ENCODE measurements at regions not wholly inside any gene's neighbourhood (a gene's known extent, or its start where the extent isn't known, plus 50 kb on each side); places are given as distances from the start of the nearest gene placed in this dataset.
A peak's percentile ranks its signal among the peaks of the same experiment; 100 is the strongest.

DNA sequence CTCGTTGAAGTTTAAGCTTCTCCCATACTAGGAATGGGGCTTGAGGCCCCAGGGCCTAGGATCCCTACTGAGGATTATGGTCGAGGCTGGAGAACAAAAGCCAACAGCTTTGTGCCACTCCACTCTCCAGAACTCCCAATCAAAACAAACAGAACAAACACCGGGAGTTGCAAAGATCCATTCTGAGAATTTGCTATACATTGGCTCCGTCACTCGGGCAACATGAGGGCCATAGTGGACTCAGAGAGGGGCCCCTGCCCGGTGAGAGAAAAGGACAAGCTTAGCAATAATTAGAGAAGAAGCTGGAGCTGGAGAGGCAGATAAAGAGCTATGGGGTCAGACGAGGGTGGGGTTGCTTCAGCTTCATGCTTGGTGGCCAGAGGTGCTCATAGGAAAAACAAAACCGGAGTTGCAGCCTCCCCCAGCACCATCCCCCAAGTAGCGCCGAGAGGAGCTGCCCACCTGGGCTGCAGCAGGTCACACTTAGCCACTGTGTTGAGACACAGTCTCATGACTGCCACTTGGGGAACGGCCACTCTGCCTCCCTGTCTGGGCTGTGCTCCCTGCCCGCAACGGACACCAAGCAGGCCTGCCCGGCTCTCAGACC is 142.3 kb upstream of the HAAO start:
- TF ChIP-seq CTCF (IDR thresholded peaks at IDR 0.05; ENCODE audit: low read depth, low read length), result no peak

GRCh38 chr2:42933824-42934254 is 141.5 kb upstream of the HAAO start:
- no peak for TF ChIP-seq CTCF (IDR thresholded peaks at IDR 0.05; ENCODE audit: low read depth, low read length)
- no peaks in the 10 kb centered on the region for H3K27me3 ChIP-seq (ENCODE audit: insufficient read depth, low read depth, severe bottlenecking)
- no peak for DNase-seq
- H3K27ac ChIP-seq, result no peak overlapping the region
- no peaks in the 10 kb centered on the region for H3K36me3 ChIP-seq
- no peaks in the 10 kb centered on the region for H3K9me3 ChIP-seq (ENCODE audit: severe bottlenecking)
- H3K4me3 ChIP-seq (ENCODE audit: low read depth, low read length), result no peak overlapping the region

More for the DNA sequence above, 142.3 kb upstream of the HAAO start:
- no peak for DNase-seq
- peak overlapping the region; percentile 12; the same call in 1 of the 2 replicates for H3K27ac ChIP-seq
- H3K4me3 ChIP-seq (ENCODE audit: low read depth, low read length), result no peak overlapping the region
- H3K9me3 ChIP-seq (ENCODE audit: severe bottlenecking), result no peaks in the 10 kb centered on the region
- H3K36me3 ChIP-seq, result no peaks in the 10 kb centered on the region
- no peaks in the 10 kb centered on the region for H3K27me3 ChIP-seq (ENCODE audit: insufficient read depth, low read depth, severe bottlenecking)

DNA sequence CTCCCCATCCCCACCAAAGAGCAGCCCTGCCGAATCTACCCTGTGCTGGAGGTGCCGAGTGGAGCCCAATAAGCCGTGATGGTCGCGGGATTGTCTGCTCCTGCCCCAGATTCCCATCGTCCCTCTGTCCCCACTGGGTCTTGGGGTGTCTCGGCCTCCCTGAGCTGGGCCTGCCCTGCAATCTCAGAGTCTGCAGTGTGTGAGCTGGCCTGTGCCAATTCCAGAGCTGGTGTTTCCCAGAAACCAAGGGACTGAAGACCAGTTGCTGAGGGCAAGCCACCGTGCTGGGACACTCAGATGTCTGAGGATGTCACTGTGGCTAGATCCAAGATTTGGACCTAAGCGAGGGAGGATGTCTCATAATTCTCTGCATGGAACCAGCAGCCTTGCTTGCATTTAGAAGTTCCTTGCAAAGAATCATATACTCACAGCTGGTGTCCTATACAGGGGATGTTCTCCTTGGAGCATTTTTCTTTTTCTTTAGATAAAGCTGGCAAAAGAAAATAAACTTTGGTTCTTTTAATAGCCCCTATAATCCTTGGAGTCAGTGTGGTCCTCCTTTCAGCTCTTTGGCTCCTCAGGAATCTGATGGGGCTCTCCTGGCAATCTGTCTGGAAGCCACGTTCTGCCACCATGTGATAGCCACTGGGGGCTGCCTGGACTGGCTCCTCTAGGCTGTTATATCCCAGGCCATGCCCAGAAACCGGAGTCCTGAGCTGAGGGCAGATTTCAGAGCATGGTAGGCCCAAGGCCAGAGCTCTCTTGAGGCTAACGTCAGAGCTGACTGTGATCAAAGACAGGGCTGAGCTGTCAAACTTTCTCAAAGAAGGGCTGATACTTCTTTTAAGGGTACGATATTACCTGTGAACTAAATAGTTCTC is 140.1 kb upstream of the HAAO start:
- no peak for TF ChIP-seq CTCF (IDR thresholded peaks at IDR 0.05; ENCODE audit: low read depth, low read length)
- H3K27ac ChIP-seq, result peak overlapping the region; percentile 82

GRCh38 chr2:42931818-42932195 is 139.4 kb upstream of the HAAO start:
- DNase-seq, result peak; percentile 80

More for the DNA sequence above, 140.1 kb upstream of the HAAO start:
- no peaks in the 10 kb centered on the region for H3K27me3 ChIP-seq (ENCODE audit: insufficient read depth, low read depth, severe bottlenecking)
- H3K9me3 ChIP-seq (ENCODE audit: severe bottlenecking), result no peaks in the 10 kb centered on the region
- no peak for DNase-seq
- H3K4me3 ChIP-seq (ENCODE audit: low read depth, low read length), result no peak overlapping the region
- H3K36me3 ChIP-seq, result no peaks in the 10 kb centered on the region

DNA sequence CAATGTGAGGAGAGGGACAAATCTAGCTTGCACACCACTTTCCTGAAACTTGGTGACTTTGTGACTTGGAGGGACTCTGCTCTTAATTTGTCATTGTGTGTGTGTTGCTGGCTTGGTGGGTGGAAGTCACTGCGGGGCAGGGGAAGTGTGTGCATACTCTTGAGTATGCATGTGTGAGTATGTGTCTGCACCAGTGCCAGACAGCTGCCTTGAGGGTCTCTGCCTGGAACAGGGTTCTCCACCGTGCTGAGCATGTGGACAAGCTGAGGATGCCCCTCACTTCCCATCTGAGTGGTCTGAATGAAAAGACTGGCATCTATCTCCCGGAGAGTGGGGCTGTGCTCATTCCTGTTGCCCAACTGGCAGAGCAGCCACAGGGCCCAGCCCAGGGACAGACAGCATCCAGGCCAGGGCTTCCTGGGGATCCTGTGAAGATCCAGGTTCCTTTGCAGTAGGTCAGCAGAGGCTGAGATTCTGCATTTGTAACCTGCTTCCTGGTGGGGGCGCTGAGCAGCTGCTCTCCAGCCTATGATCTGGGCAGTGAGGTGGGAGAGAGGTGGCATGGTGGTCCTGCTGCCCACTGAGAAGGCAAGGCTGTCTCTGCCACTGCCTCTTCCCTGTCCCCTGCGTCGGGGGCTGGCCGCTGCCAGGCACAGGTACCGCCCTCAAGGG is 138.9 kb upstream of the HAAO start:
- TF ChIP-seq CTCF (IDR thresholded peaks at IDR 0.05; ENCODE audit: low read depth, low read length), result peak; percentile 85

More at GRCh38 chr2:42931818-42932195, 139.4 kb upstream of the HAAO start:
- Histone ChIP-seq H3K36me3 (no peaks in the 10 kb centered on the region), H3K27ac (peak overlapping the region; percentile 82), H3K9me3 (ENCODE audit: severe bottlenecking) (no peaks in the 10 kb centered on the region), H3K4me3 (ENCODE audit: low read depth, low read length) (no peak overlapping the region), H3K27me3 (ENCODE audit: insufficient read depth, low read depth, severe bottlenecking) (no peaks in the 10 kb centered on the region)
- no peak for TF ChIP-seq CTCF (IDR thresholded peaks at IDR 0.05; ENCODE audit: low read depth, low read length)

More for the DNA sequence above, 138.9 kb upstream of the HAAO start:
- Histone ChIP-seq H3K36me3 (no peaks in the 10 kb centered on the region), H3K9me3 (ENCODE audit: severe bottlenecking) (no peaks in the 10 kb centered on the region), H3K4me3 (ENCODE audit: low read depth, low read length) (no peak overlapping the region), H3K27me3 (ENCODE audit: insufficient read depth, low read depth, severe bottlenecking) (no peaks in the 10 kb centered on the region), H3K27ac (peak overlapping the region; percentile 82)
- DNase-seq, result peak; percentile 77

Data from WERI-Rb-1 (cell line).